Mesenchymal stem cell (in vitro differentiated cells and primary cell): ENCODE measurements at regions not wholly inside any gene's neighbourhood (a gene's known extent, or its start where the extent isn't known, plus 50 kb on each side); places are given as distances from the start of the nearest gene placed in this dataset.
"Not testable (repeated sequence)": the region's sequence is repeated elsewhere in the genome, so short reads cannot be mapped to it uniquely, and the experiment has no call there.

ENCODE experiments used
- DNase-seq: peaks from one replicate; pipeline ENCODE4 v3.0.0-alpha.2; 2013
- H2AFZ ChIP-seq: one replicate; pipeline ENCODE4 v1.6.1; 2013; ENCODE audit warnings: low read depth, mild to moderate bottlenecking, control low read depth, inconsistent platforms, low read length, moderate library complexity
- H2AK5ac ChIP-seq: 2 replicates; pipeline ENCODE4 v1.6.1; 2013; ENCODE audit warnings: low read length, moderate library complexity, mild to moderate bottlenecking, inconsistent platforms; ENCODE audit not compliant: severe bottlenecking
- H2BK120ac ChIP-seq: one replicate; pipeline ENCODE4 v1.6.1; 2013; ENCODE audit warnings: low read depth, mild to moderate bottlenecking, inconsistent platforms, low read length, moderate library complexity
- H2BK12ac ChIP-seq, 2 experiments: one replicate each; pipeline ENCODE4 v1.6.1; 2013; ENCODE audit warnings: inconsistent platforms in 2 of 2, low read length in 2 of 2, mild to moderate bottlenecking in 2 of 2, moderate library complexity in 2 of 2, control low read depth in 1 of 2
- H2BK15ac ChIP-seq: one replicate; pipeline ENCODE4 v1.6.1; 2013; ENCODE audit warnings: mild to moderate bottlenecking, low read depth, inconsistent platforms; ENCODE audit not compliant: poor library complexity, severe bottlenecking
- H2BK5ac ChIP-seq: 2 replicates; pipeline ENCODE4 v1.6.1; 2013; ENCODE audit warnings: low read depth, mild to moderate bottlenecking, low read length, control low read depth, inconsistent platforms; ENCODE audit not compliant: poor library complexity, severe bottlenecking
- H3K14ac ChIP-seq, 2 experiments: one replicate each; pipeline ENCODE4 v1.6.1; 2013; ENCODE audit warnings: inconsistent platforms in 2 of 2, low read length in 2 of 2, control low read depth in 1 of 2, mild to moderate bottlenecking in 1 of 2, moderate library complexity in 1 of 2
- H3K18ac ChIP-seq, 2 experiments: one replicate each; pipeline ENCODE4 v1.6.1; 2013; ENCODE audit warnings: inconsistent platforms in 2 of 2, low read length in 2 of 2, control low read depth in 1 of 2, low read depth in 1 of 2, mild to moderate bottlenecking in 1 of 2
- H3K23ac ChIP-seq, 2 experiments: one replicate each; pipeline ENCODE4 v1.6.1; 2013; ENCODE audit warnings: inconsistent platforms in 2 of 2, low read length in 2 of 2, mild to moderate bottlenecking in 2 of 2, moderate library complexity in 2 of 2, control low read depth in 1 of 2
- H3K27ac ChIP-seq: 2 replicates; pipeline ENCODE4 v1.5.1; 2013; ENCODE audit warnings: mild to moderate bottlenecking, moderate library complexity, low read length, control low read depth, inconsistent platforms; ENCODE audit not compliant: poor library complexity, severe bottlenecking
- H3K27me3 ChIP-seq, 2 experiments: 2 replicates each; pipeline versions ENCODE4 v1.6.1 to v1.7.0; 2013; ENCODE audit warnings: low read length in 2 of 2, mild to moderate bottlenecking in 2 of 2, moderate library complexity in 2 of 2, control low read depth in 1 of 2, inconsistent platforms in 1 of 2; ENCODE audit not compliant: control insufficient read depth in 1 of 2, insufficient read depth in 1 of 2
- H3K36me3 ChIP-seq, 2 experiments: 2 replicates each; pipeline versions ENCODE4 v1.6.1 to v1.7.0; 2013; ENCODE audit warnings: low read length in 2 of 2, control low read depth in 1 of 2, inconsistent platforms in 1 of 2, low read depth in 1 of 2, mild to moderate bottlenecking in 1 of 2; ENCODE audit not compliant: insufficient read depth in 2 of 2, control insufficient read depth in 1 of 2
- H3K4ac ChIP-seq, 2 experiments: one replicate each; pipeline ENCODE4 v1.6.1; 2013; ENCODE audit warnings: inconsistent platforms in 2 of 2, low read length in 2 of 2, mild to moderate bottlenecking in 2 of 2, moderate library complexity in 2 of 2, control low read depth in 1 of 2, low read depth in 1 of 2
- H3K4me1 ChIP-seq: 2 replicates; pipeline ENCODE4 v1.6.1; 2013; ENCODE audit warnings: low read depth, low read length, control low read depth; ENCODE audit not compliant: control insufficient read depth, insufficient read depth
- H3K4me2 ChIP-seq: 2 replicates; pipeline ENCODE4 v1.6.1; 2013; ENCODE audit warnings: low read length, mild to moderate bottlenecking, inconsistent platforms; ENCODE audit not compliant: poor library complexity, severe bottlenecking
- H3K4me3 ChIP-seq, 2 experiments: 2 replicates each; pipeline versions ENCODE4 v1.5.1 to v1.7.0; 2013; ENCODE audit warnings: low read length in 2 of 2, mild to moderate bottlenecking in 2 of 2, control low read depth in 1 of 2, low read depth in 1 of 2; ENCODE audit not compliant: insufficient read depth in 1 of 2
- H3K79me1 ChIP-seq: replicated peaks from 2 replicates; pipeline ENCODE4 v1.6.1; 2013; ENCODE audit warnings: mild to moderate bottlenecking, control low read depth, low read length, inconsistent platforms; ENCODE audit not compliant: poor library complexity, severe bottlenecking
- H3K9ac ChIP-seq: 2 replicates; pipeline ENCODE4 v1.7.0; 2013; ENCODE audit warnings: mild to moderate bottlenecking, low read length, moderate library complexity
- H3K9me3 ChIP-seq: 2 replicates; pipeline ENCODE4 v1.7.0; 2013; ENCODE audit warnings: mild to moderate bottlenecking, low read length; ENCODE audit not compliant: control insufficient read depth
- H4K8ac ChIP-seq: one replicate; pipeline ENCODE4 v1.6.1; 2013; ENCODE audit warnings: inconsistent platforms, mild to moderate bottlenecking, low read length, moderate library complexity
- H4K91ac ChIP-seq: one replicate; pipeline ENCODE4 v1.6.1; 2013; ENCODE audit warnings: mild to moderate bottlenecking, low read length, inconsistent platforms
- WGBS: methylation state at CpG from one replicate; pipeline ENCODE4 v1.1.7; 2013; ENCODE audit warnings: mixed read lengths; 5-methylcytosine and 5-hydroxymethylcytosine counted together

DNA sequence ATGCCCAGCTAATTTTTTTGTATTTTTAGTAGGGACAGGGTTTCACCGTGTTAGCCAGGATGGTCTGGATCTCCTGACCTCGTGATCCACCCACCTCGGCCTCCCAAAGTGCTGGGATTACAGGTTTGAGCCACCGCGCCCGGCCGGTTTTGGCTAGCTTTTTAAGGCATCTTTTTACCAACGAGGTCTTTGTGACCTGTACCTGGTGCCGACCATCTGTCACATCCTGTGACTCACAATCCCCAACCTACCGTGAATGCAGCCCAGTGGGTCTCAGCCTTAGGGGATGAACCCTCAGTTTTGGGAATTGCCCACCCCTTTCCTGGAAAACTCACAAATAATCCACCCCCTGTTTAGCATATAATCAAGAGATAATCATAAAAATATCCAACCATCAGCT, 607.4 kb upstream of the RBFOX1 start:
- not testable (repeated sequence) for H2BK15ac ChIP-seq, DNase-seq, H3K4ac ChIP-seq, H2BK5ac ChIP-seq, H3K23ac ChIP-seq, H2AFZ ChIP-seq, H3K36me3 ChIP-seq, H3K27ac ChIP-seq, H3K27me3 ChIP-seq, H4K91ac ChIP-seq, H3K79me1 ChIP-seq, H3K4me3 ChIP-seq, H3K9me3 ChIP-seq, H3K18ac ChIP-seq, H4K8ac ChIP-seq, H3K9ac ChIP-seq, H3K4me2 ChIP-seq, H3K14ac ChIP-seq, H2AK5ac ChIP-seq, H3K4me1 ChIP-seq, H2BK120ac ChIP-seq, H2BK12ac ChIP-seq
- 74% methylated on average over 10 of the region's 10 CpGs for WGBS

GRCh38 chr16:6722786-6723185, 609.9 kb upstream of the RBFOX1 start:
- no peak for DNase-seq
- no peak overlapping the region for H2AK5ac ChIP-seq
- peaks cover 2% of the 10 kb centered on the region for H3K9me3 ChIP-seq
- no peak overlapping the region for H3K4ac ChIP-seq
- no peak overlapping the region for H3K4me3 ChIP-seq
- H2BK120ac ChIP-seq = no peak overlapping the region
- H3K9ac ChIP-seq = no peak overlapping the region
- H3K23ac ChIP-seq = no peak overlapping the region
- H3K27me3 ChIP-seq = no peaks in the 10 kb centered on the region
- H3K36me3 ChIP-seq = no peaks in the 10 kb centered on the region
- 38% methylated on average over 3 of the region's 3 CpGs for WGBS
- no peak overlapping the region for H4K91ac ChIP-seq
- no peak overlapping the region for H2AFZ ChIP-seq
- no peak overlapping the region for H3K18ac ChIP-seq
- H3K79me1 ChIP-seq = no peaks in the 10 kb centered on the region
- H4K8ac ChIP-seq = no peak overlapping the region
- no peak overlapping the region for H2BK12ac ChIP-seq
- H3K14ac ChIP-seq = no peak overlapping the region
- no peak overlapping the region for H2BK15ac ChIP-seq
- no peak overlapping the region for H2BK5ac ChIP-seq
- H3K4me1 ChIP-seq = no peaks in the 10 kb centered on the region
- H3K4me2 ChIP-seq = no peak overlapping the region
- H3K27ac ChIP-seq = no peak overlapping the region

DNA sequence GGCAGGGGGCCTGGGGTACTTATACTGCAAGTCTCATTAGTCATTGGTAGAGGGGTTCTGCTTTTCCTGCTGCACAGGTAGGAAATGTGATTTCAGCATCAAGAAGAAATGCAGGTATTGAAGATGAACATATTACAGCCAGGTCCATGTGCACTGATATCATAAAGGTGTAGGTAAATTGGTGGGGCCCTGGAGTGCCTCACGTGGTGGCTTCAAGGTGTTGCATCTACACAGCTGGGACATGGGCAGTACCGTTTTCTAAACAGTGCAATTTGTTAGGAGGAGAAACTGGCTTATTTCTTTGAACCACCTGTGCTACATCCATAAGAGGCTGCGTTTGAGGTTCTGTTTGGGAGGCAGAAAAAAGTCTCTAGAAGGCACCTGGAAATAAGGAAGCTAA, 618.1 kb upstream of the RBFOX1 start:
- no peaks in the 10 kb centered on the region for H3K4me1 ChIP-seq
- no peak overlapping the region for H2AK5ac ChIP-seq
- peaks cover 12% of the 10 kb centered on the region for H3K9me3 ChIP-seq
- no peaks in the 10 kb centered on the region for H3K27me3 ChIP-seq
- no peak overlapping the region for H4K8ac ChIP-seq
- no peak overlapping the region for H3K9ac ChIP-seq
- 33% methylated on average over 3 of the region's 3 CpGs for WGBS
- H2BK15ac ChIP-seq = no peak overlapping the region
- H3K4me2 ChIP-seq = no peak overlapping the region
- no peak overlapping the region for H2AFZ ChIP-seq
- H2BK120ac ChIP-seq = no peak overlapping the region
- H3K36me3 ChIP-seq = no peaks in the 10 kb centered on the region
- DNase-seq = no peak
- no peak overlapping the region for H3K14ac ChIP-seq
- H3K4ac ChIP-seq = no peak overlapping the region
- H3K18ac ChIP-seq = no peak overlapping the region
- no peak overlapping the region for H2BK5ac ChIP-seq
- no peak overlapping the region for H2BK12ac ChIP-seq
- H4K91ac ChIP-seq = no peak overlapping the region
- H3K4me3 ChIP-seq = no peak overlapping the region
- H3K79me1 ChIP-seq = no peaks in the 10 kb centered on the region
- H3K23ac ChIP-seq = no peak overlapping the region
- H3K27ac ChIP-seq = no peak overlapping the region

GRCh38 chr16:6709736-6710135, 622.9 kb upstream of the RBFOX1 start:
- H3K27ac ChIP-seq = no peak overlapping the region
- no peak overlapping the region for H3K4me3 ChIP-seq
- H4K91ac ChIP-seq = no peak overlapping the region
- H3K4me1 ChIP-seq = no peaks in the 10 kb centered on the region
- no peak overlapping the region for H2BK120ac ChIP-seq
- no peak overlapping the region for H2AFZ ChIP-seq
- H2BK5ac ChIP-seq = no peak overlapping the region
- H4K8ac ChIP-seq = no peak overlapping the region
- no peak overlapping the region for H3K9ac ChIP-seq
- no peak overlapping the region for H3K23ac ChIP-seq
- no peak for DNase-seq
- no peaks in the 10 kb centered on the region for H3K79me1 ChIP-seq
- H2BK15ac ChIP-seq = no peak overlapping the region
- H3K27me3 ChIP-seq = no peaks in the 10 kb centered on the region
- H3K14ac ChIP-seq = no peak overlapping the region
- H3K4me2 ChIP-seq = no peak overlapping the region
- H3K18ac ChIP-seq = no peak overlapping the region
- 80% methylated on average over 9 of the region's 9 CpGs for WGBS
- H2BK12ac ChIP-seq = no peak overlapping the region
- peaks cover 3% of the 10 kb centered on the region for H3K9me3 ChIP-seq
- no peak overlapping the region for H3K4ac ChIP-seq
- no peak overlapping the region for H2AK5ac ChIP-seq
- H3K36me3 ChIP-seq = no peaks in the 10 kb centered on the region
